Smooth muscle cell (in vitro differentiated cells): ENCODE measurements at regions not wholly inside any gene's neighbourhood (a gene's known extent, or its start where the extent isn't known, plus 50 kb on each side); places are given as distances from the start of the nearest gene placed in this dataset.

Source experiments
- DNase-seq: peaks from one replicate; lab custom pipeline; 2025; ENCODE audit not compliant: unreplicated experiment; lab: John Stamatoyannopoulos, UW
- H2AFZ ChIP-seq: fragments of 200-600 bp; sonication (generic); 2 replicates; pipeline ENCODE4 v1.6.0; 2016; ENCODE audit warnings: antibody characterized with exemption, low read depth, mild to moderate bottlenecking
- H3F3A ChIP-seq: fragments of 200-600 bp; sonication (generic); 2 replicates; pipeline ENCODE4 v1.6.0; 2017; ENCODE audit warnings: antibody characterized with exemption, low read depth
- H3K27ac ChIP-seq: fragments of 200-600 bp; sonication (generic); 2 replicates; pipeline ENCODE4 v1.5.1; 2016; ENCODE audit warnings: low read depth, mild to moderate bottlenecking
- H3K27me3 ChIP-seq: fragments of 200-600 bp; sonication (generic); 2 replicates; pipeline ENCODE4 v1.6.1; 2016; ENCODE audit warnings: low read depth, mild to moderate bottlenecking
- H3K36me3 ChIP-seq: fragments of 200-600 bp; sonication (generic); 2 replicates; pipeline ENCODE4 v1.5.1; 2016; ENCODE audit warnings: low read depth
- H3K4me1 ChIP-seq: fragments of 200-600 bp; sonication (generic); 2 replicates; pipeline ENCODE4 v1.5.1; 2016; ENCODE audit warnings: low read depth
- H3K4me2 ChIP-seq: fragments of 200-600 bp; sonication (generic); 2 replicates; pipeline ENCODE4 v1.6.0; 2016; ENCODE audit warnings: mild to moderate bottlenecking
- H3K4me3 ChIP-seq: fragments of 200-600 bp; sonication (generic); 2 replicates; pipeline ENCODE4 v1.5.1; 2016; ENCODE audit warnings: mild to moderate bottlenecking
- H3K79me2 ChIP-seq: fragments of 200-600 bp; sonication (generic); 2 replicates; pipeline ENCODE4 v1.6.0; 2016; ENCODE audit warnings: low read depth, mild to moderate bottlenecking
- H3K9ac ChIP-seq: fragments of 200-600 bp; sonication (generic); 2 replicates; pipeline ENCODE4 v1.6.0; 2016; ENCODE audit warnings: low read depth
- H3K9me3 ChIP-seq: fragments of 200-600 bp; sonication (generic); replicated peaks from 2 replicates; pipeline ENCODE4 v1.5.1; 2016; ENCODE audit warnings: low read depth
- H4K20me1 ChIP-seq: fragments of 200-600 bp; sonication (generic); 2 replicates; pipeline ENCODE4 v1.6.0; 2016; ENCODE audit warnings: low read depth
- WGBS: methylation state at CpG from one replicate; pipeline ENCODE4 v1.1.7; 2016; ENCODE audit warnings: low lambda C conversion rate; 5-methylcytosine and 5-hydroxymethylcytosine counted together
- TF ChIP-seq, protein P1 (sequence below): fragments of 200-600 bp; sonication (generic); IDR thresholded peaks from 2 replicates; pipeline ENCODE4 v1.5.1; 2017; ENCODE audit warnings: borderline replicate concordance, mild to moderate bottlenecking, antibody characterized with exemption; ENCODE audit not compliant: insufficient read depth, poor library complexity, severe bottlenecking

GRCh38 chr12:75650595-75651341 is 139.4 kb upstream of the KRR1 start:
- 26% methylated on average over 2 of the region's 2 CpGs for WGBS
- peak overlapping the region; percentile 70 for H3K4me2 ChIP-seq
- TF ChIP-seq, protein P1, sequence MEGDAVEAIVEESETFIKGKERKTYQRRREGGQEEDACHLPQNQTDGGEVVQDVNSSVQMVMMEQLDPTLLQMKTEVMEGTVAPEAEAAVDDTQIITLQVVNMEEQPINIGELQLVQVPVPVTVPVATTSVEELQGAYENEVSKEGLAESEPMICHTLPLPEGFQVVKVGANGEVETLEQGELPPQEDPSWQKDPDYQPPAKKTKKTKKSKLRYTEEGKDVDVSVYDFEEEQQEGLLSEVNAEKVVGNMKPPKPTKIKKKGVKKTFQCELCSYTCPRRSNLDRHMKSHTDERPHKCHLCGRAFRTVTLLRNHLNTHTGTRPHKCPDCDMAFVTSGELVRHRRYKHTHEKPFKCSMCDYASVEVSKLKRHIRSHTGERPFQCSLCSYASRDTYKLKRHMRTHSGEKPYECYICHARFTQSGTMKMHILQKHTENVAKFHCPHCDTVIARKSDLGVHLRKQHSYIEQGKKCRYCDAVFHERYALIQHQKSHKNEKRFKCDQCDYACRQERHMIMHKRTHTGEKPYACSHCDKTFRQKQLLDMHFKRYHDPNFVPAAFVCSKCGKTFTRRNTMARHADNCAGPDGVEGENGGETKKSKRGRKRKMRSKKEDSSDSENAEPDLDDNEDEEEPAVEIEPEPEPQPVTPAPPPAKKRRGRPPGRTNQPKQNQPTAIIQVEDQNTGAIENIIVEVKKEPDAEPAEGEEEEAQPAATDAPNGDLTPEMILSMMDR: no peak
- H3K4me3 ChIP-seq: no peak overlapping the region
- H4K20me1 ChIP-seq: no peaks in the 10 kb centered on the region
- DNase-seq: no peak
- no peaks in the 10 kb centered on the region for H3K9me3 ChIP-seq
- no peaks in the 10 kb centered on the region for H3K27me3 ChIP-seq
- no peaks in the 10 kb centered on the region for H3K36me3 ChIP-seq
- no peaks in the 10 kb centered on the region for H3K79me2 ChIP-seq
- H3K4me1 ChIP-seq: peaks cover 8% of the 10 kb centered on the region
- no peaks in the 10 kb centered on the region for H3F3A ChIP-seq
- peak overlapping the region; percentile 85 for H3K27ac ChIP-seq
- H3K9ac ChIP-seq: peak overlapping the region; percentile 28
- H2AFZ ChIP-seq: no peak overlapping the region

DNA sequence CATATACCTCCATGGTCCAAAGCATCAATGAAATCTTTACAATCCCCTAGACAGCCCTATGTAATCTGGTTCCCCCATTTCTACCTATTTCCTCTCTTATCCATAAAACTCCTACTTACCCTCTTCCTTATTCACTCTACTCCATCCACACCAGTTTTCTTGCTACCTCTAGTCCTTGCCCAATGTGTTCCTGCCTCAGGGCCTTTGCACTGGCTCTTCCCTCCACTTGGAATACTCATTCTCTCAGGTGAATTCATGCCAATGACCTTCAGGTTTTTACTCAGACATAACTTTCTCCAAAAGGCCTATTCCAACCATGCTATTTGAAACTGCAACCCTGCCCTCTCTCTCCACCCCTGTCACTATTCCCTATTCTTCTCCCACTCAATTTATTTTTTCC is 138.7 kb upstream of the KRR1 start:
- no peak overlapping the region for H3K4me2 ChIP-seq
- DNase-seq: no peak
- peak overlapping the region; percentile 85 for H3K27ac ChIP-seq
- peaks cover 8% of the 10 kb centered on the region for H3K4me1 ChIP-seq
- H3K4me3 ChIP-seq: no peak overlapping the region
- no peaks in the 10 kb centered on the region for H3F3A ChIP-seq
- no peaks in the 10 kb centered on the region for H3K79me2 ChIP-seq
- H2AFZ ChIP-seq: no peak overlapping the region
- no peak overlapping the region for H3K9ac ChIP-seq
- TF ChIP-seq, protein P1: no peak
- H4K20me1 ChIP-seq: no peaks in the 10 kb centered on the region
- no peaks in the 10 kb centered on the region for H3K9me3 ChIP-seq
- no peaks in the 10 kb centered on the region for H3K27me3 ChIP-seq
- H3K36me3 ChIP-seq: no peaks in the 10 kb centered on the region

- Histone ChIP-seq H3K79me2 (no peaks in the 10 kb centered on the region), H4K20me1 (no peaks in the 10 kb centered on the region), H2AFZ (no peak overlapping the region), H3K27me3 (no peaks in the 10 kb centered on the region), H3K27ac (no peak overlapping the region), H3K4me3 (no peak overlapping the region), H3K36me3 (no peaks in the 10 kb centered on the region), H3F3A (no peaks in the 10 kb centered on the region), H3K9me3 (no peaks in the 10 kb centered on the region), H3K4me1 (peaks cover 8% of the 10 kb centered on the region), H3K4me2 (no peak overlapping the region), H3K9ac (no peak overlapping the region)
- no peak for DNase-seq
- WGBS: 72% methylated on average over 3 of the region's 3 CpGs
- TF ChIP-seq, protein P1: no peak
Measured at GRCh38 chr12:75648856-75649255, 137.4 kb upstream of the KRR1 start.
